HepG2 (cell line): ENCODE measurements at regions not wholly inside any gene's neighbourhood (a gene's known extent, or its start where the extent isn't known, plus 50 kb on each side); places are given as distances from the start of the nearest gene placed in this dataset.

Experiments
- EP300 ChIP-seq, 3 experiments: sonication (generic) in 1 of 3; formaldehyde crosslinking in 1 of 3; IDR thresholded peaks; 2 replicates each; pipeline versions ENCODE4 v1.5.1 to v1.6.1; 2011 to 2020; ENCODE audit warnings: low read depth in 2 of 3, low read length in 2 of 3, borderline replicate concordance in 1 of 3, improper control_type of control experiment in 1 of 3, mild to moderate bottlenecking in 1 of 3, missing genetic modification reagents in 1 of 3, moderate library complexity in 1 of 3
- MXI1 ChIP-seq: IDR thresholded peaks from 3 replicates; pipeline ENCODE4 v1.6.1; 2012; ENCODE audit warnings: low read depth, low read length, inconsistent platforms, borderline replicate concordance
- PHF8 ChIP-seq: sonication (generic); formaldehyde crosslinking; IDR thresholded peaks from 2 replicates; pipeline ENCODE4 v1.5.0; 2020; ENCODE audit warnings: missing genetic modification reagents
- RXRA ChIP-seq: sonication (generic); formaldehyde crosslinking; IDR thresholded peaks from 2 replicates; pipeline ENCODE4 v1.5.1; 2020; ENCODE audit warnings: missing genetic modification reagents
- ZFP41 ChIP-seq: sonication (generic); formaldehyde crosslinking; IDR thresholded peaks from 2 replicates; pipeline ENCODE4 v1.4.0; 2020; ENCODE audit warnings: mild to moderate bottlenecking, missing genetic modification reagents, borderline replicate concordance
- ZNF274 ChIP-seq: sonication (generic); formaldehyde crosslinking; IDR thresholded peaks from 2 replicates; pipeline ENCODE4 v1.5.1; 2020; ENCODE audit warnings: mild to moderate bottlenecking, missing genetic modification reagents
- ZNF792 ChIP-seq: IDR thresholded peaks from 2 replicates; pipeline ENCODE4 v1.6.1; 2016
- ZZZ3 ChIP-seq: sonication (generic); formaldehyde crosslinking; IDR thresholded peaks from 2 replicates; pipeline ENCODE4 v1.4.0; 2020; ENCODE audit warnings: missing genetic modification reagents, mild to moderate bottlenecking, borderline replicate concordance
- TF ChIP-seq, protein P1 (sequence below): sonication (generic); formaldehyde crosslinking; IDR thresholded peaks from 2 replicates; pipeline ENCODE4 v1.5.0; 2020; ENCODE audit warnings: missing genetic modification reagents

DNA sequence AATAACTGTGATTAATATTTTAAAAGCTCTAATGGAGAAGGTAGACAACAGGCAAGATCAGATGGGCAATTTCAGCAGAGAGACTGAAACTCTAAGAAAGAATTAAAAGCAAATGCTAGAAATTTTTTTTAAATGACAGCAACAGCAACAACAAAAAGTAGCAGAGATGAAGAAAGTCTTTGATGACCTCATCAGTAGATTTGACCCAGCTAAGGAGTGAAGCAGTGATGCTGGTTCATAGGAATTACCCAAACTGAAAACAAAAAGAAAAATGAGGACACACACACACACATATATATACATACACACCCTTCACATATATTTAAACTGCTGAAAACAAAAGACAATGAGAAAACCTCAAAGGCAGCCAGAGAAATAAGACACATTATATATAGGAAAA is 197.6 kb upstream of the ARID1B start:
- TF ChIP-seq ZZZ3 (no peak), MXI1 (no peak), PHF8 (CRISPR knock-in tag) (no peak), ZNF274 (CRISPR knock-in tag) (no peak), ZFP41 (CRISPR knock-in tag) (no peak), RXRA (CRISPR knock-in tag) (no peak), EP300 (IDR thresholded peaks at IDR 0.05; ENCODE audit: low read depth in 2 of 2, low read length in 2 of 2) (no peak), EP300 (CRISPR knock-in tag; IDR thresholded peaks at IDR 0.05; ENCODE audit: borderline replicate concordance) (no peak), ZNF792 (CRISPR knock-in tag) (no peak)
- TF ChIP-seq, protein P1, sequence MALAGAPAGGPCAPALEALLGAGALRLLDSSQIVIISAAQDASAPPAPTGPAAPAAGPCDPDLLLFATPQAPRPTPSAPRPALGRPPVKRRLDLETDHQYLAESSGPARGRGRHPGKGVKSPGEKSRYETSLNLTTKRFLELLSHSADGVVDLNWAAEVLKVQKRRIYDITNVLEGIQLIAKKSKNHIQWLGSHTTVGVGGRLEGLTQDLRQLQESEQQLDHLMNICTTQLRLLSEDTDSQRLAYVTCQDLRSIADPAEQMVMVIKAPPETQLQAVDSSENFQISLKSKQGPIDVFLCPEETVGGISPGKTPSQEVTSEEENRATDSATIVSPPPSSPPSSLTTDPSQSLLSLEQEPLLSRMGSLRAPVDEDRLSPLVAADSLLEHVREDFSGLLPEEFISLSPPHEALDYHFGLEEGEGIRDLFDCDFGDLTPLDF (CRISPR knock-in tag), result no peak
